Gastrocnemius medialis (tissue), 4 donors: ENCODE measurements at regions not wholly inside any gene's neighbourhood (a gene's known extent, or its start where the extent isn't known, plus 50 kb on each side); places are given as distances from the start of the nearest gene placed in this dataset.

Experiments used
- POLR2A ChIP-seq, 2 donors: fragments of 450-650 bp; IDR thresholded peaks; one replicate each; pipeline ENCODE4 v1.6.1; 2017; ENCODE audit warnings: antibody characterized with exemption in 2 of 2, mild to moderate bottlenecking in 2 of 2, moderate library complexity in 2 of 2
- TF ChIP-seq, protein P1 (sequence below), 5 experiments: fragments of 450-650 bp in 3 of 5; fragments of 200-600 bp in 2 of 5; sonication (generic) in 2 of 5; IDR thresholded peaks in 4 of 5; conservative IDR thresholded peaks in 1 of 5; 1 replicate in 4 of 5; 2 replicates in 1 of 5; pipeline ENCODE4 v1.5.1; 2016 to 2019; ENCODE audit warnings: antibody characterized with exemption in 5 of 5, mild to moderate bottlenecking in 3 of 5, moderate library complexity in 3 of 5

DNA sequence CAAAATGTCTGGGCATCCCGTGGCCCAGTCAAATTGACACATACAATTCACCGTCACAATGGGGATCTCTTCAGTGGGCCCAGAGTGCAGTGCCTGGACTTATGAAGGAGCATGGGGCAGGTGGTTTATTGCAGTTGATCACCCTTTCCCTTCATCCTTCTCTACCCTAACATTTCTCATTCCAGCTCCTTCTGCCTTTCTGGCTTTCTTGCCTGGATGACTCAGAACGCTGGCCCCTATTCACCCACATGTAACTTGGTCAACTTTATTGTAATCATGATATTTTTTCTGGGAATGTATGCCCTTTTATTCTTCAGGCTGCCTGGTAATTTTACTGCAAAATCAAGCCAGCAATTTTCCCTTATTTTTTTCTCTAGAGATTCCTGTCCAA is 179.9 kb upstream of the DTNBP1 start:
- TF ChIP-seq, protein P1, sequence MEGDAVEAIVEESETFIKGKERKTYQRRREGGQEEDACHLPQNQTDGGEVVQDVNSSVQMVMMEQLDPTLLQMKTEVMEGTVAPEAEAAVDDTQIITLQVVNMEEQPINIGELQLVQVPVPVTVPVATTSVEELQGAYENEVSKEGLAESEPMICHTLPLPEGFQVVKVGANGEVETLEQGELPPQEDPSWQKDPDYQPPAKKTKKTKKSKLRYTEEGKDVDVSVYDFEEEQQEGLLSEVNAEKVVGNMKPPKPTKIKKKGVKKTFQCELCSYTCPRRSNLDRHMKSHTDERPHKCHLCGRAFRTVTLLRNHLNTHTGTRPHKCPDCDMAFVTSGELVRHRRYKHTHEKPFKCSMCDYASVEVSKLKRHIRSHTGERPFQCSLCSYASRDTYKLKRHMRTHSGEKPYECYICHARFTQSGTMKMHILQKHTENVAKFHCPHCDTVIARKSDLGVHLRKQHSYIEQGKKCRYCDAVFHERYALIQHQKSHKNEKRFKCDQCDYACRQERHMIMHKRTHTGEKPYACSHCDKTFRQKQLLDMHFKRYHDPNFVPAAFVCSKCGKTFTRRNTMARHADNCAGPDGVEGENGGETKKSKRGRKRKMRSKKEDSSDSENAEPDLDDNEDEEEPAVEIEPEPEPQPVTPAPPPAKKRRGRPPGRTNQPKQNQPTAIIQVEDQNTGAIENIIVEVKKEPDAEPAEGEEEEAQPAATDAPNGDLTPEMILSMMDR (IDR thresholded peaks at IDR 0.05 in 4 of 5, conservative IDR thresholded peaks at IDR 0.05 in 1 of 5): no peak
- TF ChIP-seq POLR2A (IDR thresholded peaks at IDR 0.05): no peak
